SK-N-SH treated with all-trans-retinoic acid at 6 μM for 48 hours (cell line): ENCODE measurements at regions not wholly inside any gene's neighbourhood (a gene's known extent, or its start where the extent isn't known, plus 50 kb on each side); places are given as distances from the start of the nearest gene placed in this dataset.

Source experiments
- ATAC-seq: fragments of 200-7000 bp; cut with Tn5 transposase; 3 replicates; pipeline ENCODE4 v1.9.1; 2020; ENCODE audit warnings: mild to moderate bottlenecking, moderate library complexity
- ARNTL ChIP-seq: fragments of 450-650 bp; formaldehyde crosslinking; IDR thresholded peaks from 2 replicates; pipeline ENCODE4 v1.5.0; 2020; ENCODE audit warnings: low read depth, mild to moderate bottlenecking, moderate library complexity, borderline replicate concordance
- BACH2 ChIP-seq: fragments of 250-450 bp; sonication (Bioruptor Pico); IDR thresholded peaks from 2 replicates; pipeline ENCODE4 v1.9.0; 2021; ENCODE audit warnings: mild to moderate bottlenecking, borderline replicate concordance
- CSDC2 ChIP-seq: fragments of 250-450 bp; sonication (Bioruptor Pico); IDR thresholded peaks from 2 replicates; pipeline ENCODE4 v1.5.0; 2020; ENCODE audit warnings: mild to moderate bottlenecking, moderate library complexity
- ESRRG ChIP-seq: fragments of 250-450 bp; sonication (Bioruptor Pico); IDR thresholded peaks from 2 replicates; pipeline ENCODE4 v1.6.1; 2021; ENCODE audit warnings: mild to moderate bottlenecking
- OSR1 ChIP-seq: fragments of 250-450 bp; sonication (Bioruptor Pico); IDR thresholded peaks from 2 replicates; pipeline ENCODE4 v1.8.0; 2022; ENCODE audit warnings: moderate library complexity, mild to moderate bottlenecking, inconsistent platforms
- PPARA ChIP-seq: fragments of 250-450 bp; sonication (Bioruptor Pico); IDR thresholded peaks from 2 replicates; pipeline ENCODE4 v1.5.0; 2020; ENCODE audit warnings: mild to moderate bottlenecking, borderline replicate concordance
- RARB ChIP-seq: fragments of 250-450 bp; sonication (Bioruptor Pico); IDR thresholded peaks from 2 replicates; pipeline ENCODE4 v1.8.0; 2021; ENCODE audit warnings: mild to moderate bottlenecking, moderate library complexity
- TCF4 ChIP-seq: fragments of 250-450 bp; sonication (Bioruptor Pico); IDR thresholded peaks from 2 replicates; pipeline ENCODE4 v1.8.0; 2021; ENCODE audit warnings: mild to moderate bottlenecking, moderate library complexity, borderline replicate concordance
- TOX ChIP-seq: fragments of 250-450 bp; sonication (Bioruptor Pico); IDR thresholded peaks from 2 replicates; pipeline ENCODE4 v1.8.0; 2021; ENCODE audit warnings: mild to moderate bottlenecking, moderate library complexity, borderline replicate concordance
- ZC3H10 ChIP-seq: fragments of 250-450 bp; sonication (Bioruptor Pico); IDR thresholded peaks from 2 replicates; pipeline ENCODE4 v1.5.1; 2021; ENCODE audit warnings: mild to moderate bottlenecking, moderate library complexity
- ZFP3 ChIP-seq: fragments of 250-450 bp; sonication (Bioruptor Pico); IDR thresholded peaks from 2 replicates; pipeline ENCODE4 v1.5.0; 2020; ENCODE audit warnings: mild to moderate bottlenecking, moderate library complexity
- ZFP30 ChIP-seq: fragments of 450-650 bp; formaldehyde crosslinking; IDR thresholded peaks from 2 replicates; pipeline ENCODE4 v1.5.0; 2022; ENCODE audit warnings: mild to moderate bottlenecking, moderate library complexity
- ZNF565 ChIP-seq: fragments of 450-650 bp; formaldehyde crosslinking; conservative IDR thresholded peaks from 2 replicates; pipeline ENCODE4 v1.5.0; 2020; ENCODE audit warnings: low read depth, mild to moderate bottlenecking, moderate library complexity
- ZNF70 ChIP-seq: fragments of 450-650 bp; formaldehyde crosslinking; IDR thresholded peaks from 2 replicates; pipeline ENCODE4 v1.5.0; 2020; ENCODE audit warnings: mild to moderate bottlenecking, moderate library complexity
- ZNF8 ChIP-seq: fragments of 450-650 bp; formaldehyde crosslinking; IDR thresholded peaks from 2 replicates; pipeline ENCODE4 v1.5.0; 2020; ENCODE audit warnings: mild to moderate bottlenecking, moderate library complexity
- TF ChIP-seq, protein P1 (sequence below): fragments of 250-450 bp; sonication (Bioruptor Pico); IDR thresholded peaks from 2 replicates; pipeline ENCODE4 v1.5.1; 2020; ENCODE audit warnings: low read depth, mild to moderate bottlenecking, moderate library complexity
- TF ChIP-seq, protein P2 (sequence below): fragments of 250-450 bp; sonication (Bioruptor Pico); IDR thresholded peaks from 2 replicates; pipeline ENCODE4 v1.8.0; 2021; ENCODE audit warnings: low read depth, mild to moderate bottlenecking, moderate library complexity, borderline replicate concordance
- TF ChIP-seq, protein P3 (sequence below): fragments of 250-450 bp; sonication (Bioruptor Pico); IDR thresholded peaks from 2 replicates; pipeline ENCODE4 v1.5.1; 2021; ENCODE audit warnings: mild to moderate bottlenecking, moderate library complexity
- TF ChIP-seq, protein P4 (sequence below): fragments of 250-450 bp; sonication (Bioruptor Pico); IDR thresholded peaks from 2 replicates; pipeline ENCODE4 v1.8.0; 2020; ENCODE audit warnings: mild to moderate bottlenecking, moderate library complexity, borderline replicate concordance
- TF ChIP-seq, protein P5 (sequence below): fragments of 250-450 bp; sonication (Bioruptor Pico); IDR thresholded peaks from 2 replicates; pipeline ENCODE4 v1.5.0; 2020; ENCODE audit warnings: mild to moderate bottlenecking, moderate library complexity

DNA sequence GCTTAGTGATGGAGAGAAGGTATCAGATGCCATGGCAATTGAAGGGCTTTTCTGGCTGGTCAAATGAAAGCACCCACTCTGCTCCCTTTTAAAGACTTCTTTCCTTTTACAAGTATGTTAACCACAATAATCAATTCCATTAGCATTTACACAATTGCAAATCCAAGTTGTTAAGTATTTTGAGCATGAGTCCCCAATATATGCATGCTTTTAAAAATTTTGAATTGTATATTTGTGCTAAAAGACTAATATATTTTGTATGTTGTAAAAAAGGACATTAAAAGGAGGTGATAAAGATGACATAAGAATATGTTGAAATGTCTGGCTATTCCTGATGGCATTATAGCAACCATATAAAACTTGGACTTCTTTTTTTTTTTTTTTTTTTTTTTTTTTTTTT lies 639.9 kb upstream of the CPEB2 start:
- TF ChIP-seq ARNTL (CRISPR knock-in tag): no peak
- no peak for TF ChIP-seq ZNF565
- TF ChIP-seq ZFP30 (CRISPR knock-in tag): no peak
- no peak for TF ChIP-seq TOX
- TF ChIP-seq, protein P1, sequence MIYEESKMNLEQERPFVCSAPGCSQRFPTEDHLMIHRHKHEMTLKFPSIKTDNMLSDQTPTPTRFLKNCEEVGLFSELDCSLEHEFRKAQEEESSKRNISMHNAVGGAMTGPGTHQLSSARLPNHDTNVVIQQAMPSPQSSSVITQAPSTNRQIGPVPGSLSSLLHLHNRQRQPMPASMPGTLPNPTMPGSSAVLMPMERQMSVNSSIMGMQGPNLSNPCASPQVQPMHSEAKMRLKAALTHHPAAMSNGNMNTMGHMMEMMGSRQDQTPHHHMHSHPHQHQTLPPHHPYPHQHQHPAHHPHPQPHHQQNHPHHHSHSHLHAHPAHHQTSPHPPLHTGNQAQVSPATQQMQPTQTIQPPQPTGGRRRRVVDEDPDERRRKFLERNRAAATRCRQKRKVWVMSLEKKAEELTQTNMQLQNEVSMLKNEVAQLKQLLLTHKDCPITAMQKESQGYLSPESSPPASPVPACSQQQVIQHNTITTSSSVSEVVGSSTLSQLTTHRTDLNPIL: no peak
- no peak for TF ChIP-seq ZNF8 (CRISPR knock-in tag)
- TF ChIP-seq, protein P2, sequence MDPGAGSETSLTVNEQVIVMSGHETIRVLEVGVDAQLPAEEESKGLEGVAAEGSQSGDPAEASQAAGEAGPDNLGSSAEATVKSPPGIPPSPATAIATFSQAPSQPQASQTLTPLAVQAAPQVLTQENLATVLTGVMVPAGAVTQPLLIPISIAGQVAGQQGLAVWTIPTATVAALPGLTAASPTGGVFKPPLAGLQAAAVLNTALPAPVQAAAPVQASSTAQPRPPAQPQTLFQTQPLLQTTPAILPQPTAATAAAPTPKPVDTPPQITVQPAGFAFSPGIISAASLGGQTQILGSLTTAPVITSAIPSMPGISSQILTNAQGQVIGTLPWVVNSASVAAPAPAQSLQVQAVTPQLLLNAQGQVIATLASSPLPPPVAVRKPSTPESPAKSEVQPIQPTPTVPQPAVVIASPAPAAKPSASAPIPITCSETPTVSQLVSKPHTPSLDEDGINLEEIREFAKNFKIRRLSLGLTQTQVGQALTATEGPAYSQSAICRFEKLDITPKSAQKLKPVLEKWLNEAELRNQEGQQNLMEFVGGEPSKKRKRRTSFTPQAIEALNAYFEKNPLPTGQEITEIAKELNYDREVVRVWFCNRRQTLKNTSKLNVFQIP (CRISPR knock-in tag): no peak
- TF ChIP-seq, protein P3, sequence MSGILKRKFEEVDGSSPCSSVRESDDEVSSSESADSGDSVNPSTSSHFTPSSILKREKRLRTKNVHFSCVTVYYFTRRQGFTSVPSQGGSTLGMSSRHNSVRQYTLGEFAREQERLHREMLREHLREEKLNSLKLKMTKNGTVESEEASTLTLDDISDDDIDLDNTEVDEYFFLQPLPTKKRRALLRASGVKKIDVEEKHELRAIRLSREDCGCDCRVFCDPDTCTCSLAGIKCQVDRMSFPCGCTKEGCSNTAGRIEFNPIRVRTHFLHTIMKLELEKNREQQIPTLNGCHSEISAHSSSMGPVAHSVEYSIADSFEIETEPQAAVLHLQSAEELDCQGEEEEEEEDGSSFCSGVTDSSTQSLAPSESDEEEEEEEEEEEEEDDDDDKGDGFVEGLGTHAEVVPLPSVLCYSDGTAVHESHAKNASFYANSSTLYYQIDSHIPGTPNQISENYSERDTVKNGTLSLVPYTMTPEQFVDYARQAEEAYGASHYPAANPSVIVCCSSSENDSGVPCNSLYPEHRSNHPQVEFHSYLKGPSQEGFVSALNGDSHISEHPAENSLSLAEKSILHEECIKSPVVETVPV (CRISPR knock-in tag): no peak
- no peak for TF ChIP-seq PPARA
- no peak for TF ChIP-seq RARB (CRISPR knock-in tag)
- TF ChIP-seq, protein P4, sequence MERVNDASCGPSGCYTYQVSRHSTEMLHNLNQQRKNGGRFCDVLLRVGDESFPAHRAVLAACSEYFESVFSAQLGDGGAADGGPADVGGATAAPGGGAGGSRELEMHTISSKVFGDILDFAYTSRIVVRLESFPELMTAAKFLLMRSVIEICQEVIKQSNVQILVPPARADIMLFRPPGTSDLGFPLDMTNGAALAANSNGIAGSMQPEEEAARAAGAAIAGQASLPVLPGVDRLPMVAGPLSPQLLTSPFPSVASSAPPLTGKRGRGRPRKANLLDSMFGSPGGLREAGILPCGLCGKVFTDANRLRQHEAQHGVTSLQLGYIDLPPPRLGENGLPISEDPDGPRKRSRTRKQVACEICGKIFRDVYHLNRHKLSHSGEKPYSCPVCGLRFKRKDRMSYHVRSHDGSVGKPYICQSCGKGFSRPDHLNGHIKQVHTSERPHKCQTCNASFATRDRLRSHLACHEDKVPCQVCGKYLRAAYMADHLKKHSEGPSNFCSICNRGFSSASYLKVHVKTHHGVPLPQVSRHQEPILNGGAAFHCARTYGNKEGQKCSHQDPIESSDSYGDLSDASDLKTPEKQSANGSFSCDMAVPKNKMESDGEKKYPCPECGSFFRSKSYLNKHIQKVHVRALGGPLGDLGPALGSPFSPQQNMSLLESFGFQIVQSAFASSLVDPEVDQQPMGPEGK: no peak
- no peak for TF ChIP-seq ZC3H10 (CRISPR knock-in tag)
- no peak for ATAC-seq

DNA sequence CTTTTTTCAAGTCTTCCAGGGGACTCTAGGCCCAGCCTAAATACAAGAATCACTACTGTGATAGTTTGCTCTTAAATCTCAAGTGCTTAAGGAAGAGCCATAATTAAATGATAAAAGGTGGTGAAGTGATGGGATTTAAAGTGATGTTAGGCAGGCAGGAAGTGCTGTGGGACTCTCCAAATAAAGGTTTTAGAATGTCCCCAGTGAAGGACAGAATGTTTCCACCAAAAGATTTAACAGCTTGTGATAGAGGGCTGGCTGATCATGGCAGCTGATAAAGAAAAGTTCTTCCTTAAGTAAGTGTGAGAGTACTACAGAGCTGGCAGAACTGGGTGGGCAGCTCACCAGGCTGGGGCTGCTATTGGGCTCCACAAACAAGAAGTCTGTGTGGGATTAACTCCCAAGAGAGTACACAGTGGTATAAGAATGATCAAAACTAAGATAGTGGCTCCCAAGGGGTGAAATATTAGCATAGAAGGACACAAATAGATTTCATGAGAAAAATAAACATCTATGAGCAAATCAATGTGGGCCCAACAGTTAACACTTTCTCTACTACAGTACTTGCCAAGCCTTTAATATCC lies 637.2 kb upstream of the CPEB2 start:
- ATAC-seq: no peak
- TF ChIP-seq CSDC2 (CRISPR knock-in tag) (no peak), OSR1 (CRISPR knock-in tag) (no peak), TCF4 (CRISPR knock-in tag) (no peak), PPARA (no peak), TOX (no peak), BACH2 (CRISPR knock-in tag) (no peak), ZNF565 (no peak), RARB (CRISPR knock-in tag) (no peak), ARNTL (CRISPR knock-in tag) (no peak), ZFP3 (no peak), ZNF70 (no peak), ESRRG (no peak), ZC3H10 (CRISPR knock-in tag) (no peak)
- TF ChIP-seq, protein P5, sequence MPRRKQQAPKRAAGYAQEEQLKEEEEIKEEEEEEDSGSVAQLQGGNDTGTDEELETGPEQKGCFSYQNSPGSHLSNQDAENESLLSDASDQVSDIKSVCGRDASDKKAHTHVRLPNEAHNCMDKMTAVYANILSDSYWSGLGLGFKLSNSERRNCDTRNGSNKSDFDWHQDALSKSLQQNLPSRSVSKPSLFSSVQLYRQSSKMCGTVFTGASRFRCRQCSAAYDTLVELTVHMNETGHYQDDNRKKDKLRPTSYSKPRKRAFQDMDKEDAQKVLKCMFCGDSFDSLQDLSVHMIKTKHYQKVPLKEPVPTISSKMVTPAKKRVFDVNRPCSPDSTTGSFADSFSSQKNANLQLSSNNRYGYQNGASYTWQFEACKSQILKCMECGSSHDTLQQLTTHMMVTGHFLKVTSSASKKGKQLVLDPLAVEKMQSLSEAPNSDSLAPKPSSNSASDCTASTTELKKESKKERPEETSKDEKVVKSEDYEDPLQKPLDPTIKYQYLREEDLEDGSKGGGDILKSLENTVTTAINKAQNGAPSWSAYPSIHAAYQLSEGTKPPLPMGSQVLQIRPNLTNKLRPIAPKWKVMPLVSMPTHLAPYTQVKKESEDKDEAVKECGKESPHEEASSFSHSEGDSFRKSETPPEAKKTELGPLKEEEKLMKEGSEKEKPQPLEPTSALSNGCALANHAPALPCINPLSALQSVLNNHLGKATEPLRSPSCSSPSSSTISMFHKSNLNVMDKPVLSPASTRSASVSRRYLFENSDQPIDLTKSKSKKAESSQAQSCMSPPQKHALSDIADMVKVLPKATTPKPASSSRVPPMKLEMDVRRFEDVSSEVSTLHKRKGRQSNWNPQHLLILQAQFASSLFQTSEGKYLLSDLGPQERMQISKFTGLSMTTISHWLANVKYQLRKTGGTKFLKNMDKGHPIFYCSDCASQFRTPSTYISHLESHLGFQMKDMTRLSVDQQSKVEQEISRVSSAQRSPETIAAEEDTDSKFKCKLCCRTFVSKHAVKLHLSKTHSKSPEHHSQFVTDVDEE (CRISPR knock-in tag): no peak
- TF ChIP-seq, protein P3 (CRISPR knock-in tag): no peak
- TF ChIP-seq, protein P4: no peak
- TF ChIP-seq, protein P2 (CRISPR knock-in tag): no peak
